ENCODE measurements at regions not wholly inside any gene's neighbourhood (a gene's known extent, or its start where the extent isn't known, plus 50 kb on each side); places are given as distances from the start of the nearest gene placed in this dataset.
"Not testable (repeated sequence)": the region's sequence is repeated elsewhere in the genome, so short reads cannot be mapped to it uniquely, and the experiment has no call there.

DNA sequence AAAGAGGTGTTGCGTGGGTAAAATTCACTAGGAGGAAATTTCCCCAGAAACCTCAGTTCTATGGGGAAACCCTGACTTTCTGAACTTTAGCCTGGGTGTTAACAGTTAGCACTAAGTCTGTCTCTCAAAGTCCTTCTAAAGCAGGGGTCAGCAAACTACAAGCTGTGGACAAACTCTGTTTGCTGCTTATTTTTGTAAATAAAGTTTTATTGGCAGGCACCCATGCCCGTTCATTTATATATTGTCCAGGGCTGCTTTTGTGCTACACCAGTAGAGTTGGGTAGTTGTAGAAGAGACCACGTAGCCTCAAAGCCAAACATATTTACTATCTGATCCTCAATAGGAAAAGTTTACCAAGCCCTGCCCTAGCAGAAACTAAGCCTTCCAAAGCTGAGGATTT is 159.7 kb downstream of the USP31 start:
- ChIA-PET POLR2A (no interaction called here), CTCF (no interaction called here)
- Mint-ChIP-seq H3K4me1 (peaks cover 3% of the 10 kb centered on the region), H3K36me3 (ENCODE audit: low read depth) (no peaks in the 10 kb centered on the region), H3K4me3 (no peak overlapping the region), H3K27me3 (peaks cover 12% of the 10 kb centered on the region), H3K9me3 (peaks cover 8% of the 10 kb centered on the region), H3K27ac (no peak overlapping the region)
- intact Hi-C loops (cut with micrococcal nuclease): no loop called here
- no peak for ATAC-seq (ENCODE audit: low read depth)
- TF ChIP-seq, protein P1, sequence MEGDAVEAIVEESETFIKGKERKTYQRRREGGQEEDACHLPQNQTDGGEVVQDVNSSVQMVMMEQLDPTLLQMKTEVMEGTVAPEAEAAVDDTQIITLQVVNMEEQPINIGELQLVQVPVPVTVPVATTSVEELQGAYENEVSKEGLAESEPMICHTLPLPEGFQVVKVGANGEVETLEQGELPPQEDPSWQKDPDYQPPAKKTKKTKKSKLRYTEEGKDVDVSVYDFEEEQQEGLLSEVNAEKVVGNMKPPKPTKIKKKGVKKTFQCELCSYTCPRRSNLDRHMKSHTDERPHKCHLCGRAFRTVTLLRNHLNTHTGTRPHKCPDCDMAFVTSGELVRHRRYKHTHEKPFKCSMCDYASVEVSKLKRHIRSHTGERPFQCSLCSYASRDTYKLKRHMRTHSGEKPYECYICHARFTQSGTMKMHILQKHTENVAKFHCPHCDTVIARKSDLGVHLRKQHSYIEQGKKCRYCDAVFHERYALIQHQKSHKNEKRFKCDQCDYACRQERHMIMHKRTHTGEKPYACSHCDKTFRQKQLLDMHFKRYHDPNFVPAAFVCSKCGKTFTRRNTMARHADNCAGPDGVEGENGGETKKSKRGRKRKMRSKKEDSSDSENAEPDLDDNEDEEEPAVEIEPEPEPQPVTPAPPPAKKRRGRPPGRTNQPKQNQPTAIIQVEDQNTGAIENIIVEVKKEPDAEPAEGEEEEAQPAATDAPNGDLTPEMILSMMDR (IDR thresholded peaks at IDR 0.05): no peak
- DNase-seq: no peak

DNA sequence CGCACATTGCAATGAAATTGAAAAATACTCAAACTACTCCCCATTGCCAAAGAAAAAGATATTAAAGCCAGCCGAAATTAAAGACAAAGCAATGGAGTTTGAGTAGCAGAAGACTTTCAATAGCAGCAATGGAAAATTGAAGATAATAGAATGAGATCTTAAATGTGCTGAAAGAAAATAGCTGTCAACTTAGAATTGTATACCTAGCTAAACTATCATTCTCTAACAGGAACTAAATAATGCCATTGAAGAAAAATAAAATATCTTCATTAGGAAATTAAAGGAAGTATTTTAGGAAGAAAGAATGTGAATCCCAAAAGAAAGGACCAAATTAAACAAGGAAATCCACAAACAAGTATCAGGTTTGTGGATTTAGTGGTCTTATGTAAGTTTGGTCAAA is 165.6 kb downstream of the USP31 start:
- H3K4me3 Mint-ChIP-seq: no peak overlapping the region
- H3K4me1 Mint-ChIP-seq: no peaks in the 10 kb centered on the region
- intact Hi-C loops (cut with micrococcal nuclease): no loop called here
- ATAC-seq (ENCODE audit: low read depth) (no peak), DNase-seq (no peak)
- no peaks in the 10 kb centered on the region for H3K36me3 Mint-ChIP-seq (ENCODE audit: low read depth)
- H3K27ac Mint-ChIP-seq: no peak overlapping the region
- peaks cover 7% of the 10 kb centered on the region for H3K27me3 Mint-ChIP-seq
- ChIA-PET POLR2A (no interaction called here), CTCF (no interaction called here)
- TF ChIP-seq, protein P1 (IDR thresholded peaks at IDR 0.05): no peak
- H3K9me3 Mint-ChIP-seq: peaks cover 23% of the 10 kb centered on the region

- POLR2A ChIA-PET; H3K36me3 Mint-ChIP-seq (ENCODE audit: low read depth); DNase-seq; intact Hi-C loops (cut with micrococcal nuclease); H3K4me1 Mint-ChIP-seq; ATAC-seq (ENCODE audit: low read depth); H3K27ac Mint-ChIP-seq; H3K4me3 Mint-ChIP-seq; CTCF ChIA-PET: not testable (repeated sequence)
- Mint-ChIP-seq H3K9me3 (peaks cover 19% of the 10 kb centered on the region), H3K27me3 (peaks cover 11% of the 10 kb centered on the region)
Observed at GRCh38 chr16:22980514-22980913, 166.6 kb downstream of the HS3ST2 start.

- TF ChIP-seq, protein P1 (IDR thresholded peaks at IDR 0.05): no peak
- intact Hi-C loops (cut with micrococcal nuclease): no loop called here
- H3K4me1 Mint-ChIP-seq: no peaks in the 10 kb centered on the region
- ATAC-seq (ENCODE audit: low read depth): no peak
- H3K9me3 Mint-ChIP-seq: peaks cover 12% of the 10 kb centered on the region
- H3K27me3 Mint-ChIP-seq: peaks cover 13% of the 10 kb centered on the region
- H3K4me3 Mint-ChIP-seq: no peak overlapping the region
- POLR2A ChIA-PET: no interaction called here
- DNase-seq: no peak
- no peak overlapping the region for H3K27ac Mint-ChIP-seq
- CTCF ChIA-PET: no interaction called here
- H3K36me3 Mint-ChIP-seq (ENCODE audit: low read depth): no peaks in the 10 kb centered on the region
Observed at GRCh38 chr16:22979038-22979437, 165.1 kb downstream of the HS3ST2 start.

- Mint-ChIP-seq H3K36me3 (ENCODE audit: low read depth) (no peaks in the 10 kb centered on the region), H3K4me3 (no peak overlapping the region), H3K4me1 (no peaks in the 10 kb centered on the region), H3K27me3 (peaks cover 19% of the 10 kb centered on the region), H3K27ac (no peak overlapping the region), H3K9me3 (peaks cover 4% of the 10 kb centered on the region)
- TF ChIP-seq, protein P1 (IDR thresholded peaks at IDR 0.05): no peak
- ChIA-PET POLR2A (interaction anchor here (0.6 kb wide), 1 partner anchor 1419 kb away, joined by 3 read pairs; no protein-coding TSS in a partner anchor), CTCF (interaction anchor here (1.4 kb wide), 1 partner anchor 1269 kb away, joined by 3 read pairs; no protein-coding TSS in a partner anchor)
- DNase-seq (no peak), ATAC-seq (ENCODE audit: low read depth) (no peak)
- intact Hi-C loops (cut with micrococcal nuclease): no loop called here
Observed at GRCh38 chr16:22977294-22977697, 163.3 kb downstream of the HS3ST2 start.

DNA sequence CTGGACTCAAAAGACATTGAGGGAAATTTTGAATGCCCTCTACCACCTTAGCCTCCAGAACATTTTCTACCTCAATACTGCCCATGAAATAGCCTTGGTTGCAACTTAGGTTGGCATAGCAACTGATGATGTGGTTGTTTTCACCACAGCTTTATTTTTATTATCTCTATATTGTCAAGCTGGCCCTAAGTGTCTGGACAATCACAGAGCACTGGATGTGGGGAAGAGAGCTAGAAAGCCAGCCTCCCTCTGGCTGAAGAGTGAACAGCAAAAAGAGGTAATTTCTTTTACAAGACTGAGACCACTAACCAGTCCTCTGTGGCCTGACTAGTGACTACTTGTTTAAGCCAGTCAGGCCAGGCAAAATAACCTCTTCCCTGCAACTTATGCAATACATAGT is 159.6 kb downstream of the HS3ST2 start:
- ChIA-PET CTCF (no interaction called here), POLR2A (no interaction called here)
- no peak overlapping the region for H3K27ac Mint-ChIP-seq
- no peak overlapping the region for H3K4me3 Mint-ChIP-seq
- intact Hi-C loops (cut with micrococcal nuclease): no loop called here
- ATAC-seq (ENCODE audit: low read depth) (no peak), DNase-seq (no peak)
- H3K9me3 Mint-ChIP-seq: no peaks in the 10 kb centered on the region
- H3K4me1 Mint-ChIP-seq: no peaks in the 10 kb centered on the region
- TF ChIP-seq, protein P1 (IDR thresholded peaks at IDR 0.05): no peak
- H3K36me3 Mint-ChIP-seq (ENCODE audit: low read depth): no peaks in the 10 kb centered on the region
- peaks cover 26% of the 10 kb centered on the region for H3K27me3 Mint-ChIP-seq

Measured in activated B cell treated with CpG ODN at 0.5 μM for 24 hours (primary cell).